ENCODE measurements at regions not wholly inside any gene's neighbourhood (a gene's known extent, or its start where the extent isn't known, plus 50 kb on each side); places are given as distances from the start of the nearest gene placed in this dataset.

DNA sequence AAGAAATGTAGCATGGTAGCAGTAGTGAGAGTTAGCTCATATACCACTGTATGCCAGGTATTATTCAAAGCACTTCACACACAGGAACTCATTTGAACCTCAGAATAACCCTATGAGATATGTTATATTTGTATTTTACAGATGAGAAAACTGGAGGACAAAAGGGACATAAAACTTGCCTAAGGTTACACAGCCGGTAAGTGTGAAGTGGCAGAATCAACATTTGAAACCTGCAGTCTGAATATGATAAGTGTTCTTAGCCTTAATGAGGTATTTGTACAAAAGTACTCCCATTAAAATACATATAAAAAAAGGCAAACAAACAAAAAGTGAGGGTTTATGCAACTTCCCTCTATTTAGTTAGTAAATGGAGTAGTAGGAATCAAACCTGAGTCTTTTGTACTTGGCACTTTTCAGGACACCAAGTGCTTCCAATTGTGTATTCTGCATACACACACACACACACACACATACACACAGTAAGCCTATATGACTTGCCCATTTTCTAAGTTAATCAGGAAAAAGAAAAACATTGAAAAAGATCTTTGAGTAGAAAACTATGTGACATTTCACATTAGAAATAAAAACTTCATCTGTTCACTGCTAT, 223.9 kb upstream of the FOLH1 start:
- TF ChIP-seq, protein P1, sequence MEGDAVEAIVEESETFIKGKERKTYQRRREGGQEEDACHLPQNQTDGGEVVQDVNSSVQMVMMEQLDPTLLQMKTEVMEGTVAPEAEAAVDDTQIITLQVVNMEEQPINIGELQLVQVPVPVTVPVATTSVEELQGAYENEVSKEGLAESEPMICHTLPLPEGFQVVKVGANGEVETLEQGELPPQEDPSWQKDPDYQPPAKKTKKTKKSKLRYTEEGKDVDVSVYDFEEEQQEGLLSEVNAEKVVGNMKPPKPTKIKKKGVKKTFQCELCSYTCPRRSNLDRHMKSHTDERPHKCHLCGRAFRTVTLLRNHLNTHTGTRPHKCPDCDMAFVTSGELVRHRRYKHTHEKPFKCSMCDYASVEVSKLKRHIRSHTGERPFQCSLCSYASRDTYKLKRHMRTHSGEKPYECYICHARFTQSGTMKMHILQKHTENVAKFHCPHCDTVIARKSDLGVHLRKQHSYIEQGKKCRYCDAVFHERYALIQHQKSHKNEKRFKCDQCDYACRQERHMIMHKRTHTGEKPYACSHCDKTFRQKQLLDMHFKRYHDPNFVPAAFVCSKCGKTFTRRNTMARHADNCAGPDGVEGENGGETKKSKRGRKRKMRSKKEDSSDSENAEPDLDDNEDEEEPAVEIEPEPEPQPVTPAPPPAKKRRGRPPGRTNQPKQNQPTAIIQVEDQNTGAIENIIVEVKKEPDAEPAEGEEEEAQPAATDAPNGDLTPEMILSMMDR (IDR thresholded peaks at IDR 0.05; ENCODE audit: control extremely low read depth in 1 of 3, insufficient read depth in 1 of 3, low read depth in 1 of 3, low read length in 3 of 3) = no peak
- no peak for TF ChIP-seq TBP (IDR thresholded peaks at IDR 0.05; ENCODE audit: low read depth, low read length)
- TF ChIP-seq JUND (IDR thresholded peaks at IDR 0.05; ENCODE audit: low read length) = no peak
- no peak for TF ChIP-seq RBBP5 (IDR thresholded peaks at IDR 0.05; ENCODE audit: borderline replicate concordance, low read depth, low read length)
- no peak for TF ChIP-seq POLR2A (IDR thresholded peaks at IDR 0.05; ENCODE audit: control extremely low read depth in 1 of 2, low read depth in 2 of 2, low read length in 2 of 2)
- TF ChIP-seq ASH2L (IDR thresholded peaks at IDR 0.05; ENCODE audit: low read length) = no peak
- no peak for TF ChIP-seq KDM1A (IDR thresholded peaks at IDR 0.05; ENCODE audit: borderline replicate concordance, low read length)
- no peak for TF ChIP-seq SIRT6 (IDR thresholded peaks at IDR 0.05; ENCODE audit: low read length)
- no peak for TF ChIP-seq POLR2AphosphoS5 (IDR thresholded peaks at IDR 0.05; ENCODE audit: low read depth, low read length)
- TF ChIP-seq TAF7 (optimal IDR thresholded peaks at IDR 0.05; ENCODE audit: borderline replicate concordance, low read depth, low read length) = no peak
- no peak for TF ChIP-seq SP2 (IDR thresholded peaks at IDR 0.05; ENCODE audit: low read length)
- TF ChIP-seq, protein P2, sequence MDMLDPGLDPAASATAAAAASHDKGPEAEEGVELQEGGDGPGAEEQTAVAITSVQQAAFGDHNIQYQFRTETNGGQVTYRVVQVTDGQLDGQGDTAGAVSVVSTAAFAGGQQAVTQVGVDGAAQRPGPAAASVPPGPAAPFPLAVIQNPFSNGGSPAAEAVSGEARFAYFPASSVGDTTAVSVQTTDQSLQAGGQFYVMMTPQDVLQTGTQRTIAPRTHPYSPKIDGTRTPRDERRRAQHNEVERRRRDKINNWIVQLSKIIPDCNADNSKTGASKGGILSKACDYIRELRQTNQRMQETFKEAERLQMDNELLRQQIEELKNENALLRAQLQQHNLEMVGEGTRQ (IDR thresholded peaks at IDR 0.05; ENCODE audit: low read length) = no peak
- TF ChIP-seq NANOG (IDR thresholded peaks at IDR 0.05; ENCODE audit: insufficient read depth, low read depth, low read length, poor library complexity, severe bottlenecking) = no peak
- TF ChIP-seq EP300 (IDR thresholded peaks at IDR 0.05; ENCODE audit: borderline replicate concordance in 1 of 2, low read depth in 2 of 2, low read length in 2 of 2) = no peak

Measured in H1 (cell line).